Esophagus squamous epithelium (tissue), 5 donors: ENCODE measurements at regions not wholly inside any gene's neighbourhood (a gene's known extent, or its start where the extent isn't known, plus 50 kb on each side); places are given as distances from the start of the nearest gene placed in this dataset.

Experiments used
- DNase-seq: peaks from one replicate; lab custom pipeline; 2025; lab: John Stamatoyannopoulos, UW
- H3K27ac ChIP-seq, 4 donors: fragments of 200-600 bp; sonication (generic); one replicate each; pipeline ENCODE4 v1.5.1; 2016 to 2019; ENCODE audit warnings: mild to moderate bottlenecking in 1 of 4
- H3K27me3 ChIP-seq, 4 donors: fragments of 200-600 bp; sonication (generic); 1 replicate in 3 of 4; 2 replicates in 1 of 4; pipeline versions ENCODE4 v1.5.1 to v1.6.0; 2017 to 2021; ENCODE audit warnings: antibody characterized with exemption in 1 of 4
- H3K36me3 ChIP-seq, 3 donors: fragments of 200-600 bp; sonication (generic); one replicate each; pipeline ENCODE4 v1.5.1; 2016 to 2019
- H3K4me1 ChIP-seq, 3 donors: fragments of 200-600 bp; sonication (generic); one replicate each; pipeline ENCODE4 v1.5.1; 2017 to 2019
- H3K4me3 ChIP-seq, 4 donors: fragments of 200-600 bp; sonication (generic); 1 replicate in 3 of 4; 2 replicates in 1 of 4; pipeline ENCODE4 v1.5.1; 2016 to 2019; ENCODE audit warnings: mild to moderate bottlenecking in 2 of 4, moderate library complexity in 1 of 4
- H3K9me3 ChIP-seq, 3 donors: fragments of 200-600 bp; sonication (generic); one replicate each; pipeline ENCODE4 v1.5.1; 2016 to 2019
- CTCF ChIP-seq, 6 experiments: fragments of 450-650 bp in 4 of 6; fragments of 200-600 bp in 2 of 6; sonication (generic) in 2 of 6; IDR thresholded peaks; one replicate each; pipeline ENCODE4 v1.5.1; 2016 to 2019; ENCODE audit warnings: antibody characterized with exemption in 6 of 6, mild to moderate bottlenecking in 4 of 6, moderate library complexity in 4 of 6
- POLR2A ChIP-seq, 4 donors: fragments of 450-650 bp; IDR thresholded peaks; one replicate each; pipeline ENCODE4 v1.6.1; 2017; ENCODE audit warnings: antibody characterized with exemption in 4 of 4, mild to moderate bottlenecking in 4 of 4, moderate library complexity in 3 of 4
- WGBS, 2 donors: methylation state at CpG; one replicate each; pipeline ENCODE4 v1.1.5; 2018; 5-methylcytosine and 5-hydroxymethylcytosine counted together
- intact Hi-C: fragments of 100-400 bp; cut with DNase I; formaldehyde crosslinking; loops from one replicate; pipeline ENCODE4 v1.15.0; 2022
- donor health status: DM: yes; HTN: yes; CAD: no.

- WGBS, 2 donors = 47 to 66% methylated on average over 3 of the region's 3 CpGs
- no peak overlapping the region for H3K4me3 ChIP-seq
- intact Hi-C loops = no loop called here
- no peaks in the 10 kb centered on the region for H3K27me3 ChIP-seq
- H3K36me3 ChIP-seq = no peaks in the 10 kb centered on the region
- H3K9me3 ChIP-seq = no peaks in the 10 kb centered on the region
- no peaks in the 10 kb centered on the region for H3K4me1 ChIP-seq
- no peak overlapping the region for H3K27ac ChIP-seq
- DNase-seq = no peak
- TF ChIP-seq CTCF (IDR thresholded peaks at IDR 0.05) = no peak
These were observed 936.1 kb upstream of the ACVR2A start for GRCh38 chr2:146908776-146909175.

- Histone ChIP-seq H3K4me3 (no peak overlapping the region), H3K27ac (no peak overlapping the region), H3K4me1 (no peaks in the 10 kb centered on the region), H3K36me3 (no peaks in the 10 kb centered on the region), H3K9me3 (no peaks in the 10 kb centered on the region), H3K27me3 (no peaks in the 10 kb centered on the region)
- TF ChIP-seq POLR2A (IDR thresholded peaks at IDR 0.05) (no peak), CTCF (IDR thresholded peaks at IDR 0.05) (no peak)
- no peak for DNase-seq
- intact Hi-C loops = no loop called here
- WGBS, 2 donors = 8 to 29% methylated on average over 1 of the region's 1 CpG
These were observed 946.7 kb upstream of the ACVR2A start for GRCh38 chr2:146898083-146898482.

- no peaks in the 10 kb centered on the region for H3K36me3 ChIP-seq
- H3K27ac ChIP-seq = no peak overlapping the region
- 80 to 86% methylated on average over 1 of the region's 1 CpG for WGBS, 2 donors
- no peak for TF ChIP-seq POLR2A (IDR thresholded peaks at IDR 0.05)
- intact Hi-C loops = no loop called here
- no peaks in the 10 kb centered on the region for H3K9me3 ChIP-seq
- no peak for DNase-seq
- H3K4me3 ChIP-seq = no peak overlapping the region
- H3K4me1 ChIP-seq = no peaks in the 10 kb centered on the region
- no peaks in the 10 kb centered on the region for H3K27me3 ChIP-seq
These were observed 950.3 kb upstream of the ACVR2A start for GRCh38 chr2:146894514-146894913.

- intact Hi-C loops = no loop called here
- Histone ChIP-seq H3K9me3 (no peaks in the 10 kb centered on the region), H3K27me3 (no peaks in the 10 kb centered on the region), H3K36me3 (no peaks in the 10 kb centered on the region), H3K4me3 (no peak overlapping the region), H3K4me1 (no peaks in the 10 kb centered on the region), H3K27ac (no peak overlapping the region)
- DNase-seq = no peak
- TF ChIP-seq CTCF (IDR thresholded peaks at IDR 0.05) = no peak
- TF ChIP-seq POLR2A (IDR thresholded peaks at IDR 0.05) = no peak
- 51 to 57% methylated on average over 5 of the region's 5 CpGs for WGBS, 2 donors
These were observed 951.3 kb upstream of the ACVR2A start for GRCh38 chr2:146893500-146894041.

GRCh38 chr2:146890491-146890890, 954.3 kb upstream of the ACVR2A start:
- Histone ChIP-seq H3K36me3 (no peaks in the 10 kb centered on the region), H3K4me1 (no peaks in the 10 kb centered on the region), H3K27ac (no peak overlapping the region), H3K27me3 (no peaks in the 10 kb centered on the region), H3K9me3 (no peaks in the 10 kb centered on the region), H3K4me3 (no peak overlapping the region)
- TF ChIP-seq CTCF (IDR thresholded peaks at IDR 0.05) = no peak
- TF ChIP-seq POLR2A (IDR thresholded peaks at IDR 0.05) = no peak
- 70 to 87% methylated on average over 2 of the region's 2 CpGs for WGBS, 2 donors
- DNase-seq = no peak
- intact Hi-C loops = no loop called here

- intact Hi-C loops = no loop called here
- H3K4me1 ChIP-seq = peaks cover 0 to 9% (median 0%) of the 10 kb centered on the region in 3 donors
- TF ChIP-seq CTCF (IDR thresholded peaks at IDR 0.05) = no peak
- TF ChIP-seq POLR2A (IDR thresholded peaks at IDR 0.05) = no peak
- H3K27me3 ChIP-seq = no peaks in the 10 kb centered on the region
- WGBS, 2 donors = 75 to 84% methylated on average over 6 of the region's 6 CpGs
- peaks cover 0 to 4% (median 0%) of the 10 kb centered on the region in 3 donors for H3K9me3 ChIP-seq
- DNase-seq = no peak
- H3K27ac ChIP-seq = no peak overlapping the region
- no peak overlapping the region for H3K4me3 ChIP-seq
- no peaks in the 10 kb centered on the region for H3K36me3 ChIP-seq
These were observed 964.9 kb upstream of the ACVR2A start for GRCh38 chr2:146879882-146880281.
